ENCODE measurements at regions not wholly inside any gene's neighbourhood (a gene's known extent, or its start where the extent isn't known, plus 50 kb on each side); places are given as distances from the start of the nearest gene placed in this dataset.

DNA sequence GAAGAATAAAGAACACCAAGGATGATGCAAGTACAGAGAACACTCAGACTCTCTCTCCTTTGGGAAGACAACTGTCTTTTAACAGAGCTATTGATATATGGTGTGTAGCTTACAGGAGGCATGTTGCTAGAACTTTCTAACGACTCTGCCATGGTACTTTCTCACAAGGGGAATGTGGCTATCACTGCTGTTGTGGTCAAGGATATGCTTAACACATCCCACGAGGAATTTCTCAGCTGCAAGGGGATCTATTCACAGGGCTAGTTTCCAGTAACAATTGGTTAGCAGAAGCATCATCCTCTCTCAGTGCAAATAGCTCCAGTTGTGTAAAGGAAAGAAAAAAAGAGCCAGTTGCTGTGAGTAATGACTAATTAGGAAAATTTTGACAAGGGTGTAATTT is 826.0 kb downstream of the SORCS1 start:
- Mint-ChIP-seq H3K27me3 (no peaks in the 10 kb centered on the region), H3K4me1 (ENCODE audit: low read depth) (no peaks in the 10 kb centered on the region), H3K4me3 (no peak overlapping the region), H3K27ac (no peak overlapping the region), H3K36me3 (ENCODE audit: low read depth) (no peaks in the 10 kb centered on the region), H3K9me3 (peaks cover 5% of the 10 kb centered on the region)
- TF ChIP-seq, protein P1, sequence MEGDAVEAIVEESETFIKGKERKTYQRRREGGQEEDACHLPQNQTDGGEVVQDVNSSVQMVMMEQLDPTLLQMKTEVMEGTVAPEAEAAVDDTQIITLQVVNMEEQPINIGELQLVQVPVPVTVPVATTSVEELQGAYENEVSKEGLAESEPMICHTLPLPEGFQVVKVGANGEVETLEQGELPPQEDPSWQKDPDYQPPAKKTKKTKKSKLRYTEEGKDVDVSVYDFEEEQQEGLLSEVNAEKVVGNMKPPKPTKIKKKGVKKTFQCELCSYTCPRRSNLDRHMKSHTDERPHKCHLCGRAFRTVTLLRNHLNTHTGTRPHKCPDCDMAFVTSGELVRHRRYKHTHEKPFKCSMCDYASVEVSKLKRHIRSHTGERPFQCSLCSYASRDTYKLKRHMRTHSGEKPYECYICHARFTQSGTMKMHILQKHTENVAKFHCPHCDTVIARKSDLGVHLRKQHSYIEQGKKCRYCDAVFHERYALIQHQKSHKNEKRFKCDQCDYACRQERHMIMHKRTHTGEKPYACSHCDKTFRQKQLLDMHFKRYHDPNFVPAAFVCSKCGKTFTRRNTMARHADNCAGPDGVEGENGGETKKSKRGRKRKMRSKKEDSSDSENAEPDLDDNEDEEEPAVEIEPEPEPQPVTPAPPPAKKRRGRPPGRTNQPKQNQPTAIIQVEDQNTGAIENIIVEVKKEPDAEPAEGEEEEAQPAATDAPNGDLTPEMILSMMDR (IDR thresholded peaks at IDR 0.05), result no peak
- Histone ChIP-seq H3K9me3 (ENCODE audit: control insufficient read depth in 1 of 2, insufficient read depth in 1 of 2, low read length in 2 of 2) (peaks cover 0 to 11% of the 10 kb centered on the region in 2 experiments), H3K4me3 (ENCODE audit: low read length) (no peak overlapping the region), H3K4me1 (ENCODE audit: insufficient read depth, low read length) (no peaks in the 10 kb centered on the region), H3K36me3 (ENCODE audit: insufficient read depth, low read length) (no peaks in the 10 kb centered on the region), H3K27me3 (ENCODE audit: control insufficient read depth in 1 of 2, insufficient read depth in 2 of 2, low read length in 2 of 2) (no peaks in the 10 kb centered on the region), H3K27ac (ENCODE audit: low read depth in 1 of 2, low read length in 2 of 2) (no peak overlapping the region)
- intact Hi-C loops (cut with DNase I, micrococcal nuclease), result no loop called here
- ChIA-PET POLR2A (no interaction called here), CTCF (no interaction called here)
- ATAC-seq (ENCODE audit: poor library complexity) (no peak), DNase-seq (no peak)

- Mint-ChIP-seq H3K9me3 (peaks cover 6% of the 10 kb centered on the region), H3K4me3 (no peak overlapping the region), H3K27me3 (no peaks in the 10 kb centered on the region), H3K36me3 (ENCODE audit: low read depth) (no peaks in the 10 kb centered on the region), H3K4me1 (ENCODE audit: low read depth) (no peaks in the 10 kb centered on the region), H3K27ac (no peak overlapping the region)
- CTCF ChIA-PET, result no interaction called here
- ATAC-seq (ENCODE audit: poor library complexity) (no peak), DNase-seq (no peak)
- intact Hi-C loops (cut with DNase I, micrococcal nuclease), result no loop called here
- TF ChIP-seq, protein P1 (IDR thresholded peaks at IDR 0.05), result no peak
- no peak overlapping the region for H3K27ac ChIP-seq (ENCODE audit: low read depth in 1 of 2, low read length in 2 of 2)
- POLR2A ChIA-PET, result no interaction called here
- no peaks in the 10 kb centered on the region for H3K27me3 ChIP-seq (ENCODE audit: control insufficient read depth in 1 of 2, insufficient read depth in 2 of 2, low read length in 2 of 2)
- H3K9me3 ChIP-seq (ENCODE audit: control insufficient read depth in 1 of 2, insufficient read depth in 1 of 2, low read length in 2 of 2), result peaks cover 0 to 14% of the 10 kb centered on the region in 2 experiments
- H3K4me3 ChIP-seq (ENCODE audit: low read length), result no peak overlapping the region
- no peaks in the 10 kb centered on the region for H3K4me1 ChIP-seq (ENCODE audit: insufficient read depth, low read length)
- no peaks in the 10 kb centered on the region for H3K36me3 ChIP-seq (ENCODE audit: insufficient read depth, low read length)
Observed at GRCh38 chr10:106336874-106337273, 827.6 kb downstream of the SORCS1 start.

DNA sequence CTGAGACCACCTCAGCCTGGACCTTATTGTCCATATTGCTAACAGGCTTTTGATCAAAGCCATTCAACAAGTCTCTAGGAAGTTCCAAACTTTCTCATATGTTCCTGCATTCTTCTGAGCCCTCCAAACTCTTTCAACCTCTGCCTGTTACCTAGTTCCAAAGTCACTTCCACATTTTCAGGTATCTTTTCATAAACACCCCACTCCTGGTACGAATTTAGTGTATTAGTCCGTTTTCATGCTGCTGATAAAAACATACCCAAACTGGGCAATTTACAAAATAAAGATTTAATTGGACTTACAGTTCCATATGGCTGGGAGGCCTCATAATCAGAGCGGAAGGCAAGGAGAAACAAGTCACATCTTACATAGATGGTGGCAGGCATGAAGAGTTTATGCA is 836.8 kb downstream of the SORCS1 start:
- Mint-ChIP-seq H3K36me3 (ENCODE audit: low read depth) (no peaks in the 10 kb centered on the region), H3K27ac (no peak overlapping the region), H3K4me1 (ENCODE audit: low read depth) (no peaks in the 10 kb centered on the region), H3K4me3 (no peak overlapping the region), H3K9me3 (peaks cover 29% of the 10 kb centered on the region), H3K27me3 (no peaks in the 10 kb centered on the region)
- DNase-seq, result no peak
- ChIA-PET CTCF (no interaction called here), POLR2A (no interaction called here)
- intact Hi-C loops (cut with DNase I, micrococcal nuclease), result no loop called here
- Histone ChIP-seq H3K4me3 (ENCODE audit: low read length) (no peak overlapping the region), H3K4me1 (ENCODE audit: insufficient read depth, low read length) (no peaks in the 10 kb centered on the region), H3K36me3 (ENCODE audit: insufficient read depth, low read length) (no peaks in the 10 kb centered on the region), H3K27me3 (ENCODE audit: control insufficient read depth in 1 of 2, insufficient read depth in 2 of 2, low read length in 2 of 2) (no peaks in the 10 kb centered on the region), H3K27ac (ENCODE audit: low read depth in 1 of 2, low read length in 2 of 2) (no peak overlapping the region), H3K9me3 (ENCODE audit: control insufficient read depth in 1 of 2, insufficient read depth in 1 of 2, low read length in 2 of 2) (peaks cover 5 to 17% of the 10 kb centered on the region in 2 experiments)
- TF ChIP-seq, protein P1 (IDR thresholded peaks at IDR 0.05), result no peak
- no peak for ATAC-seq (ENCODE audit: poor library complexity)
